Nephron progenitor cell (in vitro differentiated cells): ENCODE measurements at regions not wholly inside any gene's neighbourhood (a gene's known extent, or its start where the extent isn't known, plus 50 kb on each side); places are given as distances from the start of the nearest gene placed in this dataset.

Experiments used
- DNase-seq: peaks from one replicate; pipeline ENCODE4 v3.0.0; 2021
- H3K27ac Mint-ChIP-seq: 2 replicates; pipeline ENCODE4 v1.8.0; 2021; ENCODE audit warnings: mild to moderate bottlenecking, moderate library complexity, mixed read lengths
- H3K27me3 Mint-ChIP-seq: 2 replicates; pipeline ENCODE4 v1.8.0; 2021; ENCODE audit warnings: mild to moderate bottlenecking, low read depth, mixed read lengths; ENCODE audit not compliant: poor library complexity
- H3K36me3 Mint-ChIP-seq: 2 replicates; pipeline ENCODE4 v1.8.0; 2021; ENCODE audit warnings: low read depth, mixed read lengths
- H3K4me1 Mint-ChIP-seq: 2 replicates; pipeline ENCODE4 v1.8.0; 2021; ENCODE audit warnings: mixed read lengths
- H3K4me3 Mint-ChIP-seq: 2 replicates; pipeline ENCODE4 v1.8.0; 2021; ENCODE audit warnings: mild to moderate bottlenecking, moderate library complexity, mixed read lengths
- H3K9me3 Mint-ChIP-seq: 2 replicates; pipeline ENCODE4 v1.8.0; 2021; ENCODE audit warnings: mild to moderate bottlenecking, moderate library complexity, mixed read lengths
- CTCF ChIP-seq: fragments of 200-600 bp; sonication (generic); IDR thresholded peaks from 2 replicates; pipeline ENCODE4 v1.5.0; 2021; ENCODE audit warnings: antibody characterized with exemption

DNA sequence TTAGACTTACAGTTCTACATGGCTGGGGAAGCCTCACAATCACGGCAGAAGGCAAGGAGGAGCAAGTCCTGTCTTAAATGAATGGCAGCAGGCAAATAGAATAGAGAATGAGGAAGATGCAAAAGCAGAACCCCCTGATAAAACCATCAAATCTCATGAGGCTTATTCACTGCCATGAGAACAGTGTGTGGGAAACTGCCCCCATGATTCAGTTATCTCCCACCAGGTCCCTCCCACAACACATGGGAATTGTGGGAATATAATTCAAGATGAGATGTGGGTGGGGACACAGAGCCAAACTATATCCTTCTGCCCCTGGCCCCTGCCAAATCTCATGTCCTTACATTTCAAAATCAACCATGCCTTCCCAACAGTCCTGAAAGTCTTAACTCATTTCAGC lies 367.1 kb downstream of the MED10 start:
- DNase-seq = no peak
- H3K4me1 Mint-ChIP-seq = no peaks in the 10 kb centered on the region
- no peaks in the 10 kb centered on the region for H3K36me3 Mint-ChIP-seq
- no peak overlapping the region for H3K4me3 Mint-ChIP-seq
- no peak for TF ChIP-seq CTCF
- H3K27me3 Mint-ChIP-seq = peaks cover 5% of the 10 kb centered on the region
- H3K9me3 Mint-ChIP-seq = peaks cover 10% of the 10 kb centered on the region
- no peak overlapping the region for H3K27ac Mint-ChIP-seq

DNA sequence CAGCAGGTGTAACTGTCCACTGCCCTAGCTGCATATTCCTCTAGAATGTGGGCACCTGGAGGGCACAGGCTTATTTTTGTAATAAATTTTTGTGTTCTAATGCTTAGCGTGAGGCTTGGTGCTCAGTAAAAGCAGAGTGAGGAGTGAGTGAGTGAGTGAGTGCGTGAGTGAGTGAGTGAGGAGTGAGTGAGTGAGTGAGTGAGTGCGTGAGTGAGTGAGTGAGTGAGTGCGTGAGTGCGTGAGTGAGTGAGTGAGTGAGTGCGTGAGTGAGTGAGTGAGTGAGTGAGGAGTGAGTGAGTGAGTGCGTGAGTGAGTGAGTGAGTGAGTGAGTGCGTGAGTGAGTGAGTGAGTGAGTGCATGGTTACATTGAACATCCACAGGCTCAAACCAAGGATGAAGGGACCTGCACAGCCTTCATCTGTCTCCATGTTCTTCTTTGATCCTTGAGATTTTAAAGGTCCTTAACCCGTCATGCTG lies 371.5 kb downstream of the MED10 start:
- peaks cover 3% of the 10 kb centered on the region for H3K9me3 Mint-ChIP-seq
- no peak overlapping the region for H3K27ac Mint-ChIP-seq
- no peaks in the 10 kb centered on the region for H3K36me3 Mint-ChIP-seq
- no peak for DNase-seq
- H3K4me1 Mint-ChIP-seq = no peaks in the 10 kb centered on the region
- TF ChIP-seq CTCF = no peak
- peaks cover 18% of the 10 kb centered on the region for H3K27me3 Mint-ChIP-seq
- H3K4me3 Mint-ChIP-seq = no peak overlapping the region

GRCh38 chr5:6003040-6003825 lies 375.1 kb downstream of the MED10 start:
- peaks cover 31% of the 10 kb centered on the region for H3K27me3 Mint-ChIP-seq
- no peak for DNase-seq
- no peak overlapping the region for H3K4me3 Mint-ChIP-seq
- H3K4me1 Mint-ChIP-seq = peaks cover 9% of the 10 kb centered on the region
- TF ChIP-seq CTCF = no peak
- H3K36me3 Mint-ChIP-seq = no peaks in the 10 kb centered on the region
- no peaks in the 10 kb centered on the region for H3K9me3 Mint-ChIP-seq
- no peak overlapping the region for H3K27ac Mint-ChIP-seq

DNA sequence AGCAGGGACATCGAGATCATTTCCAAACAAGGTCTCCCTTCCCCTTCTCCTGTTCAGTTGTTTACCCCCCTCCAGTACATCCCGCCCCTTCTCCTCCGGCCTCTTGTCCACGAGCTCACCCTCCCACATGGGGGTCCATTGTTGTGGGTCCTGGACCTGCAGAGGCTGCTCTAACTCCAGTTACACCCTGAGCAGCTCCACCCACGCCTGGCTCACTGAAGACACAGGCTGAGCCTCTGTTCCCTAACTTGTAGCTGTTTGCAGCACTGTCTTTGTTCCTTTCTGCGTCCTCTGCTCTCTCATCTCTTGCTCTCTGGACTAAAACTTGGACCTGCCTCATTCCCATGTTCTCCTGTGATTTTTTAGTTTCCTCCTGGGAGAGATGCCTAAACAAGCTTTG lies 377.5 kb downstream of the MED10 start:
- Mint-ChIP-seq H3K9me3 (peaks cover 11% of the 10 kb centered on the region), H3K4me1 (peaks cover 9% of the 10 kb centered on the region), H3K27me3 (peaks cover 26% of the 10 kb centered on the region), H3K36me3 (no peaks in the 10 kb centered on the region), H3K4me3 (no peak overlapping the region), H3K27ac (no peak overlapping the region)
- no peak for DNase-seq
- no peak for TF ChIP-seq CTCF

DNA sequence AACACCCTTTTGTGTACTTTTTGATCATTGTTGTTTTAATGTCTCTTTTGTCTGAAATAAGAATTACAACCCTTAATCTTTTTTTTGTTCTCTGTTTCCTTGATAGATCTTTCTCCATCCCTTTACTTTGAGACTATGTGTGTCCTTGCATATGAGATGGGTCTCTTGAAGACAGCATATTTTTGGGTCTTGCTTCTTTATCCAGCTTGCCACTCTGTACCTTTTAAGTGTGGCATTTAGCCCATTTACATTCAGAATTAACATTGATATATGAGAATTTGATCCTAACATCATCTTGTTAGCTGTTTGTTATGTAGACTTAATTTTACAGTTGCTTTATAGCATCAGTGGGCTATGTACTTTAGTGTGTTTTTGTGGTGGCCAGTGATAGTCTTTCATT lies 382.5 kb downstream of the MED10 start:
- Mint-ChIP-seq H3K27ac (no peak overlapping the region), H3K27me3 (peaks cover 20% of the 10 kb centered on the region), H3K4me1 (peaks cover 5% of the 10 kb centered on the region), H3K4me3 (no peak overlapping the region), H3K9me3 (peaks cover 57% of the 10 kb centered on the region), H3K36me3 (no peaks in the 10 kb centered on the region)
- no peak for TF ChIP-seq CTCF
- no peak for DNase-seq
